Right cardiac atrium (tissue), 5 donors: ENCODE measurements at regions not wholly inside any gene's neighbourhood (a gene's known extent, or its start where the extent isn't known, plus 50 kb on each side); places are given as distances from the start of the nearest gene placed in this dataset.
"Not testable (repeated sequence)": the region's sequence is repeated elsewhere in the genome, so short reads cannot be mapped to it uniquely, and the experiment has no call there.

Source experiments
- ATAC-seq, 2 donors: fragments of 200-7000 bp; cut with Tn5 transposase; one replicate each; pipeline versions ENCODE4 v1.8.0 to v1.9.1; 2020; ENCODE audit warnings: moderate library complexity in 2 of 2, mild to moderate bottlenecking in 1 of 2
- DNase-seq, 3 donors: peaks; one replicate each; pipeline ENCODE4 v3.0.0-alpha.2; 2020
- H3K27ac ChIP-seq: one replicate; pipeline ENCODE4 v1.5.1; 2013; ENCODE audit warnings: mild to moderate bottlenecking, low read length, control low read depth, moderate library complexity
- H3K27me3 ChIP-seq: one replicate; pipeline ENCODE4 v1.6.1; 2013; ENCODE audit not compliant: control insufficient read depth, insufficient read depth
- H3K4me1 ChIP-seq: one replicate; pipeline ENCODE4 v1.6.1; 2013; ENCODE audit warnings: low read length; ENCODE audit not compliant: control insufficient read depth, insufficient read depth
- H3K4me3 ChIP-seq: one replicate; pipeline ENCODE4 v1.5.1; 2013; ENCODE audit warnings: low read length, control low read depth
- H3K9me3 ChIP-seq: one replicate; pipeline ENCODE4 v1.6.1; 2013; ENCODE audit warnings: low read length; ENCODE audit not compliant: control insufficient read depth
- WGBS: extraction: QIAGEN DNeasy Blood & Tissue Kit; methylation state at CpG from one replicate; pipeline ENCODE4 v1.1.7; 2013; 5-methylcytosine and 5-hydroxymethylcytosine counted together
- intact Hi-C, 4 donors: fragments of 100-400 bp; cut with DNase I; formaldehyde crosslinking; loops; one replicate each; pipeline versions ENCODE4 v1.11.0 to v1.14.0; 2022 to 2023
- donor health status: healthy with polysubstance abuse.
- donor health status: DM: no; HTN: yes; CAD: no.
- donor health status: DM: no; HTN: no; CAD: no.
- donor health status: DM: no; HTN: yes; CAD: no; lungs with severe emphysema.
- donor health status: DM: yes; HTN: yes; CAD: no.

GRCh38 chr4:103307453-103308247 lies 109.5 kb upstream of the CENPE start:
- DNase-seq = peak in 1 of 3 donors; percentile 21
- intact Hi-C loops = no loop called here
- Histone ChIP-seq H3K9me3 (no peaks in the 10 kb centered on the region), H3K4me3 (no peak overlapping the region), H3K27me3 (no peaks in the 10 kb centered on the region), H3K4me1 (peaks cover 1% of the 10 kb centered on the region), H3K27ac (no peak overlapping the region)
- WGBS = 69% methylated on average over 18 of the region's 18 CpGs
- ATAC-seq = peak; percentile 11 to 60

GRCh38 chr4:103306870-103307375 lies 108.8 kb upstream of the CENPE start:
- peaks cover 1% of the 10 kb centered on the region for H3K4me1 ChIP-seq
- no peaks in the 10 kb centered on the region for H3K27me3 ChIP-seq
- H3K9me3 ChIP-seq = no peaks in the 10 kb centered on the region
- intact Hi-C loops = no loop called here
- DNase-seq = peak; percentile 36 to 82 (median 79)
- 26% methylated on average over 9 of the region's 9 CpGs for WGBS
- no peak overlapping the region for H3K4me3 ChIP-seq
- peak; percentile 67 to 90 for ATAC-seq
- H3K27ac ChIP-seq = no peak overlapping the region

DNA sequence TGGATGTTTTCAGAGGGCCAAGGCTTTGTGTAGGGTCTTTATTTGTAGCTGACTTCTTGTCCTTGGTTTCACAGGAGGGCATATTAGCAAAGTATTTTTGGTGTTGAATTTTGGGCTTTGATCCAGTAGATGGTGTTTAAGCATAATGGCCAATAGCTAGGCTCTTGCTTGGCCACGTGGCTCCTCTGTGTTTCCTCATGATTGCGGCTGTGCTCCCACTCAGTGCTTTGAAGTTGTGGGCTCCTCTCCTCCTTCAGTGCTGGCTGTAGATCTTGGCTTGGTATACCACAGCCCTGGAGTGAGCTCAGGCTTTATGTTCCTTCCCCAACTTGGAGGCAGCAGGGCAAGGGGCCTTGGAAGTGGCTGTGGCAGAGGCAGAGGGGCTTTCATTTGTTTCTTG lies 107.2 kb upstream of the CENPE start:
- intact Hi-C loops = no loop called here
- ATAC-seq = no peak

GRCh38 chr4:103303011-103303410 lies 104.9 kb upstream of the CENPE start:
- Histone ChIP-seq H3K27me3 (no peaks in the 10 kb centered on the region), H3K4me1 (no peaks in the 10 kb centered on the region), H3K27ac (no peak overlapping the region), H3K9me3 (no peaks in the 10 kb centered on the region), H3K4me3 (no peak overlapping the region)
- no peak for DNase-seq
- intact Hi-C loops = no loop called here
- ATAC-seq = no peak

More for the DNA sequence above, 107.2 kb upstream of the CENPE start:
- Histone ChIP-seq H3K4me1 (peaks cover 1% of the 10 kb centered on the region), H3K27ac (no peak overlapping the region), H3K27me3 (no peaks in the 10 kb centered on the region), H3K9me3 (no peaks in the 10 kb centered on the region), H3K4me3 (no peak overlapping the region)
- no peak for DNase-seq
- WGBS = 66% methylated on average over 2 of the region's 2 CpGs

DNA sequence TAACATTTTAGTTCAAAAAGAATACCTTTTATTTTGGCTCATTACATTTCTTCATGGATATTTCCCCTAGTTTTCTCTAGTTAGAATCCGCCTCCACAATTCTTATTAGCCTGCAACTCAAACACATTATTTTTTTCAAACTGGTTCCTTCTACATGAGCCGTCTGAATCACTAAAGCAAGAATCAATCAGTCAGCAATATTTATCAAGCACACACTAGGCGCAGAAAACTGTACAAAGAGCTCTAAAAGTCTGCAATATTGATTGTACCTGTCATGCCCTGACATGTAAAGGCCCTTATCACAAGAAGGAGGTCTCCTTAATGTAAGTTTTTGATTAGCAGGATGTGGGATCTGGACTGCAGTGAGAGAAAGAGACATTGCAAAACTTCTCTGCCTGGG lies 94.8 kb upstream of the CENPE start:
- WGBS = 49% methylated on average over 3 of the region's 3 CpGs
- no peak for DNase-seq
- Histone ChIP-seq H3K27ac (no peak overlapping the region), H3K27me3 (no peaks in the 10 kb centered on the region), H3K4me1 (no peaks in the 10 kb centered on the region), H3K9me3 (no peaks in the 10 kb centered on the region), H3K4me3 (no peak overlapping the region)
- ATAC-seq = no peak
- intact Hi-C loops = no loop called here

- DNase-seq (no peak), ATAC-seq (no peak)
- Histone ChIP-seq H3K9me3 (no peaks in the 10 kb centered on the region), H3K4me1 (no peaks in the 10 kb centered on the region), H3K27me3 (no peaks in the 10 kb centered on the region), H3K27ac (no peak overlapping the region), H3K4me3 (no peak overlapping the region)
- intact Hi-C loops = no loop called here
- WGBS = 40% methylated on average over 4 of the region's 4 CpGs
These were observed 94.2 kb upstream of the CENPE start for GRCh38 chr4:103292373-103292772.

DNA sequence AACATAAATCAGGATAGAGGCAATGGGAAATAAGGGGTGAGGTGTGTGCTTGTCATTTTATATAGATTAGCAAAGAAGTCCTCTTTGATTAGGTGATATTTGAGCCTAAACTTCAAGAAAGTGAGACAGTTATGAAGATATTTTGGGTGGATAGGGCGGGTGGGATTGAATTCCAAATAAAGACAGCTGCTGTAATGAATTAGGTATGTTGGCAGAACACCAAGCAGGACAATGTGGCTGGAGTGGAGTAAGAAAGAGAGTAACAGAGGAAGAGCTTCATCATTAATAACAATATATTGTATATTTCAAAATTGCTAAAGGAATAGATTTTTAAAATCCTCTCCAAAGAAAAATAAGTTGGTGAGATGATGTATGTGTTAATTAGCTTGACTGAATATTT lies 91.0 kb upstream of the CENPE start:
- Histone ChIP-seq H3K4me1 (no peaks in the 10 kb centered on the region), H3K27me3 (no peaks in the 10 kb centered on the region), H3K9me3 (no peaks in the 10 kb centered on the region), H3K4me3 (no peak overlapping the region), H3K27ac (no peak overlapping the region)
- ATAC-seq (no peak), DNase-seq (no peak)
- intact Hi-C loops = no loop called here
- 44% methylated on average over 1 of the region's 1 CpG for WGBS

DNA sequence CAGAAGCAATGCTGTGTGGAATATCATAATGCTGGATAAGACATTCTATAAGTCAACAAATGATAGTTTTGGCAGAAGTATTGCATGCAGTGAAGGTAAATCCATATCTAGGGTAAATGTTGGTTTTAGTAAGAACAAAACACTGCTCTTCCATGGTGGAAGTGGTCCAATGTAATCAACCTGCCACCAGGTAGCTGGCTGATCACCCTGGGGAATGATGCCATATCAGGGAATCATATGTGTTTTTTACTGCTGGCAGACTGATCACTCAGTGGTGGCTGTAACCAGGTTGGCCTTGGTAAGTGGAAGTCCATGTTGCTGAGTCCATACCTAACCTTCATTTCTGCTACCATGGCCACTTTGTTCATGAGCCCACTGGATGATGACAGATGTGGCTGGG lies 74.0 kb upstream of the CENPE start:
- H3K27ac ChIP-seq = no peak overlapping the region
- H3K4me1 ChIP-seq = no peaks in the 10 kb centered on the region
- no peaks in the 10 kb centered on the region for H3K9me3 ChIP-seq
- no peak for ATAC-seq
- no peak for DNase-seq
- intact Hi-C loops = no loop called here
- H3K27me3 ChIP-seq = no peaks in the 10 kb centered on the region
- H3K4me3 ChIP-seq = no peak overlapping the region

DNA sequence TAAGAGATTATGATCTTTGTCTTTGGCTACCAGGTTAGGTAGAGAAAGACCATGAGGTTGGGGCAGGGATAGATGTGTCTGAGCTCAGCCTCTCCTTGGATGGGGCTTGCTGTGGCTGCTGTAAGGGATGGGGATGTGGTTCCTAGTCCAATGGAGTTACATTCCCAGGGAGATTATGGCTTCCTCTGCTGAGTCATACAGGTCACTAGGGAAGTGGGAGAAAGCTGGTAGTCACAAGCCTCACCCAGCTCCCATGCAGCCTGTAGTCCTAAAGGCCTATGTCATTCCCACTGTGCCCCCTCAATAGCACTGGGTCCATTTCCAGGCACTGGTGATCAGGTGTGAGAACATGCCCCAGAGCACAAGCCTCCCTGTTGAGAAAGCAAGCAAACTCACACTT lies 70.6 kb upstream of the CENPE start:
- intact Hi-C loops = no loop called here
- Histone ChIP-seq H3K27me3 (no peaks in the 10 kb centered on the region), H3K4me3 (no peak overlapping the region), H3K4me1 (no peaks in the 10 kb centered on the region), H3K27ac (no peak overlapping the region), H3K9me3 (no peaks in the 10 kb centered on the region)
- no peak for DNase-seq
- no peak for ATAC-seq

GRCh38 chr4:103264905-103265304 lies 66.8 kb upstream of the CENPE start:
- no peak for DNase-seq
- no peak for ATAC-seq
- H3K27me3 ChIP-seq = no peaks in the 10 kb centered on the region

GRCh38 chr4:103256068-103256467 lies 57.9 kb upstream of the CENPE start:
- DNase-seq, ATAC-seq, H3K9me3 ChIP-seq, H3K27me3 ChIP-seq, H3K4me1 ChIP-seq, H3K4me3 ChIP-seq, intact Hi-C loops, H3K27ac ChIP-seq: not testable (repeated sequence)
- 92% methylated on average over 10 of the region's 16 CpGs for WGBS

More at GRCh38 chr4:103264905-103265304, 66.8 kb upstream of the CENPE start:
- intact Hi-C loops = no loop called here
- WGBS = 74% methylated on average over 1 of the region's 1 CpG
- no peaks in the 10 kb centered on the region for H3K4me1 ChIP-seq
- H3K4me3 ChIP-seq = no peak overlapping the region
- no peak overlapping the region for H3K27ac ChIP-seq
- no peaks in the 10 kb centered on the region for H3K9me3 ChIP-seq
